ENCODE measurements at regions not wholly inside any gene's neighbourhood (a gene's known extent, or its start where the extent isn't known, plus 50 kb on each side); places are given as distances from the start of the nearest gene placed in this dataset.

DNA sequence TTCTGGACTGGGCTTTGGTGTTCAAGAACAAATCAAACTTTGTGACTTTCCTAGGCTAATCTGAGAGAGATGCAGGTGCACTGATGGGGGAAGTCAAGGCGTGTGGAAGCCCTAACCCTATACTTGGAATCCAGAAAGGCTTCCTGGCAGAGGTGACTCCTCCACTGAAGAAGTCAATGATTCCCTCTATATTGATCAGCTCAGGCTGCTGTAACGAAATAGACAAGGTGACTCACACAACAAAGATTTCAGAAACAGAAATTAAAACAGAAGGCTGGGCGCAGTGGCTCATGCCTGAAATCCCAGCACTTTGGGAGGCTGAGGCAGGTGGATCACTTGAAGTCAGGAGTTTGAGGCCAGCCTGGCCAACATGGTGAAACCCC, 69.6 kb upstream of the GGTA1 start:
- no peak for DNase-seq

DNA sequence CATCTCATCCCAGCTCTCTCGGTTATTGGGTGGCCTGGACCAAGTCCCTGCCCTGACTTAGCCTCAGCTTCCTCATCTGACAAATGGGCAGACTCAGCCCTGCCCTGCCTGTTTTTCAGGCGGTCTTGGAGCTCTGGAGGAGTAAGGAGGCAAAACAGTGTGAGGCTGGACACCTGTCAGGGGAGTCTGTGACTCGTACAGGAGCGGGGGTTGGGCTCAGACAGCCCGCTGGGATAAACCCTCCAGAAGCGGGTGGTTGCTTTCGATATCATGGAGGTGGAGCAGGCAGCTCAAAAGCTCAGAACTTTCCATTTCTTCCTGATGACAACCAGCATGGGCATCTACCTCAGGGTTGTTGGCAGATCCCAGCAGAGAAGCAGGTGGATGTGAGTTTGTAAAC, 72.9 kb upstream of the GGTA1 start:
- no peak for DNase-seq

DNA sequence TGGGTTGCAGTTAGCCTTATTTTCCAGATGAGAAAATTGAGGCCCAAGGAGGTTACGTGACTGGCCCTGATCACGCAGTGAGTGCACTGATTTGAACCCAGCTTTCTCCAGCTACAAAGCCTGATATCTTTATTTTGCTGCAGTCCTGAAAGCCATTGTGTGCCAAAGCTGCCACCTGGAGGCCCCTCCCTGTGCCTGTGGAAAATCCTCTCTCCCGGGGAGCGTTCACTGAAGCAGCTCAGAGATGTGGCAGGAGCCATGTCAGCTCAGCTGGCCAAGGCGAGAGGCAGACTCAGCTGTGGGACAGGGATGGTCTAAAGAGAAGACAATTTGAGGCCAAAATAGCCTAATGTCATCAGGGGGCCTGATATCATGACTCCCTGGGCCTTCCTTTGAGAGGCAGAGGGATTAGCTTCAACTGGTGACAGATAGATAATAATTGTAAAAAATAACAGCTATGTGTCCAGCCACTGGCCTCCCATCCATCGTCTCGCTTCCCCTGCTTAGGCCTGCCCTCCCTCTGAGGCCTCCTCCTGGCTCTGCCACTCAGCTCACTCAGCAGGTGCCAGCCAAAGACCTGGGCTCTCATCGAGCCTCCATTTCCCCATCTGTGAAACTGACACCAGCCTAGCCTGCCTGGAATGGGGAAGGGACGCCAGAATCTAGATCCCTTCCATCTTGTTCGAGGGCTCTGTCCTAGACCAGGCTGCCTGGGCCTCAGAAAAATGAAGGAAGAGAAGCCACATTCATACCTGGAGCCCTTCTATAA, 74.3 kb upstream of the GGTA1 start:
- DNase-seq = no peak

DNA sequence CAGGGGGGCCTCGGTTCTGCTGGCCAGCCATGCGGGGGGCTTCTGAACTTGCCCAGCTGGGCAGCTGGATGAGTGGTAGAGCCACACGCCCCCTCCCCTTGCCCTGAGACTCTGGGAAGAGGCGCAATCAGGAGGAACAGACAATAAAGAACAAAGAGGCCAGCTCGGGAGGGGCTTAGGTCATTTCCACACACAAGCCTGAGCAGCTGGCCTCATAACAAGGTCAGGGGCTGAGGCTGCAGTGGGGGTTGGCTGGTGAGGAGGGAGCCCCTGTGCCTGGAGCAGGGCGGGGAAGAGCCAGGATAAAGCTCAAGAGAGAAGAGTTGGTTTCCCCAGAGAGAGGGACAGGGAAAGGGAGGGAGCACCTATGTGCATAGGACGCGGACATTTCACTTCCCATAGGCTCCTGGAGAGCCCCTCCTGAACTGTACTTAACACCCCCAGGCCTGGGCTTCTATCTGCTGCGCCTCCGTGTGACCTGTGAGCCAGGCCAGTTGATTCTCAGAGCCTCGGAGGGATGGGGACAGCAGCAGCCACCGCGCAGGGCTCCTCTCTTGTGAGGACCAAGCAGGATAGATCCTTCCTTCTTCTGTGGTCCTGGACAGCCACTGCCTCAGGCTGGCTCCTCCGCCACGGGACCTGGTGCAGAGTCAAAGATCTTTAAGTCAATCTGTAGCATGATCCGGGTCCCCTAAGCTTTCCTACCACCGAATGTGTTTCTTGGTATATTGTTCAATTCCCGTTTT, 75.3 kb upstream of the GGTA1 start:
- no peak for DNase-seq

DNA sequence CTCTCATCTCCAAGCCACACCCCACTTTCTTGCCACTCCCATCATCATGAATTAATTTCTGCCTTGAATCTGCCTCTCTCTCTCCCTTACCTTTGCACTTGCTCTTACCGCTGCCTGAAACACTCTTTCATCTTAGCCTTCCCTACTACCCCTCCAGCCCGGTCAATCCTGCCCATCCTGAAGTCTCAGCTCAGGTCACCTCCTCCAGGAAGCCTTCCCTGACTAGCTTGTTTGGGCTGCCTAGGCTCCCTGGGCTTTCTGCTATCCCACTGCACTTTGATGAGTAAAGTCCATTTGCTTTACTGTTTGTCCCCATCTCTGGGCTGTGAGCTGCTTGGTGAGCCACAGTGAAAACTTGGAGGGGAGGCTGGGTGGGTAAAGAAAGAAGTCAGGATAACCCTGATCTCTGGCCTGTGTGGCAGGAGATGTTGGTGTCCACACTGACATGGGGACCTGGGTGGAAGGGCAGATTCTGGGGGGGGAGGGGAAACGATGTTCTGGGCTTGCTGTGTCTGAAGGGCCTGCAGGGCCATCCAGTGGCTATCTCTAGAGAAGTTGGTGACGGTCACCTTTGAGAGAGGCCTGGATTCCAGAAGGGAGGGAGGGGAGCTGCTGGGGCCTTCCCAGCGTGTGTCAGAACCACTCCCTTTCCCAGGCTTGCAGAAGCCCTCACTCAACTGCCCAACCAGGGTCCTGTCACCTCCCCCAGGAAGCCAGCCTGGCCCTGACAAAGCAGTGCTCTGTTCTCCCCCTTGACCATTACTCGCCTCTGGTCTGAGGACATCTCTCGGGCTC, 75.0 kb upstream of the DAB2IP start:
- no peak for DNase-seq

DNA sequence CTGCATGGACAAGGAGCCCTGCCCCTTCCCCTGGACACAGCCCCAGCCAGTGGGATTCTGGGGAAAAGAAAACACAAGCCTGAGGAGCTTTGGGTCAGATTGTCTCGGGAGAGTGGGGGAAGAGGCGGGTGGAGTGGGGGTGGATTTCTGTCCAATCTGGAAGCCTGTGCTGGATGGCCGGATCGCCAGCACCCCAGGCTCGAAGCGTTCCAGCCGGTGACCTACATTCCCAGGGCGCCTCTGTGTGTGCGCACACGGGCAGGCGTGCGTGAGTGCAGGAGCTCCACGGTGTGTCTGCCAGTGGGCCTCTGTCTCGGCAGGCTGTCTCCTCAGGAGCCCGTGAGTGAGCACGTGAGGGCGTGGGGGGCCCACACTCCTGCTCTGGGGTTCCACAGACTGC, 74.3 kb upstream of the DAB2IP start:
- DNase-seq = no peak

DNA sequence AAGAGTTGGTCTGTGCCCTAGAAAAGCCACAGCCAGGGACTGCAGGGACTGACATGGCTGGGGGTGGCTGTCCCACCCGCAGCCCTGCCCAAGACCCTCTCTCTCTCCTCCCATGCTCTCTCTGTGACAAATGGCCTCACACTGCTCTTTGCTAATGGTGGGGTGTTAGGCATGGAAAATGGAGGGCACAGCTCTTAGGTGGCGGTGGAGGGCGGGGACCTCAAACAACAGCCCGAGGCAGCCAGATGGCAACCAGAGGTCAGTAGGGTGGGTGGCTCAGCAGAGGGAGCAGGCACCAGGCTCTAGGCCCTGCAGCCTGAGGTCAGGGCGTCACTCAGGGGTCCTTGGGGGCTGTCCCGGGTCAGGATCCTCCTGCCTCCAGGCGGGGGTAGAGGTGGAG, 73.9 kb upstream of the DAB2IP start:
- DNase-seq = no peak

DNA sequence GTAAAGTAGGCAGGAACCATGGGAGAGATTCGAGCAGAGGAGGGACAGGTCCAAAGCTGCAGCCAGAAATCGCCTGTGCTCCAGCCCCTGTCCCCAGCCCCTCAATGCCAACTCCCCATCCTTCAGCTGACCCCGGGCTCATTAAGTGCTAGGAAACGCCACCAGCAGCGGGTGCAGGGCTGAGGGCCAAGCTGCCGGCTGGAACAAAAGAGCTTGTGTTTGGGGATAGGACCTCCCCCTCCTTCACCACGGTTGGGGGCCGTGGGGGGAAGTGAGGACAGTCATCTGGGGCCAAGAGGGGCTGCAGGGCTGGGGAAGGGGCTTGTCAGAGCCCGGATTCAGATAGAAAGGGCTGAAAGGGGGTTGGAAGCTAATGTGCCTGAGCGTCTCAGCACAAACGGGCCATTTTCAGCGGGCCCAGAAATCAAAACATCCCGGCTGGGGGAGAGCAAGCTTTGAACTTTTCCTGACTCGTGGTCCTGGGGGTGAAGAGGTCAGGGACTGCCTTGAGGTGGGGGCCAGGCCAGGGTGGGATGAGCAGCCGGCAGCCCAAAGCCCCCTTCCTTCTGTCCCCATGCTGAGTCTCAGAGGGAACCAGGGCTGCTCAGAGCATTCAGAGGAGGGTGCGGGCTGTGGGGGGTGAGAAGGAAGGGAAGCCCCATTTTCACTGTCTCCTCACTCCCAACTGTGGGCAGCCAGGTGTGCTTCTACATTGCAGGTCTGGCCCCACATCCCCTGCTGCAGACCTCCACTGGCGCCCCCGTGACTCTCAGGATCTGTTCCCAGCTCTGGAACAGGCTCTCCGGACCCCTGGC, 69.4 kb upstream of the DAB2IP start:
- no peak for DNase-seq

DNA sequence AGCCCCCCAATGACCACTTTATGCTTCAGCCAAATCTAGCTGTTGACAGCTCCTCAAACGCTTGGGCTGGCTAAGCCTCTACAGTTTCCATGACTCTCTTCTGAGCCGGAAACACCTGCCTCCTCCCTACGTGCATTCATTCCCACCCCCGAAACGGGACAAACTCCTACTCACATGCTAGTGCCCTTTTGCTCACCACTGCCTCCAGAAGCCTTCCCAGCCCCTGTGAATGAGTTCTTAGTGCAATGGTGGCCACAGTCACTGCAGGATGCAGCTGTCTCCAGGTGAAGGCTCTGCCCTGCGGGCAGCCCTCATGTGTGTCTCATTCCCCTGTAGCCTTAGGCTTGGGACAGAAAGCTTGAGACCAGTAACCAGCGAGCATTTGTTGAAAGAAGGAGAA, 68.8 kb upstream of the DAB2IP start:
- DNase-seq = no peak

DNA sequence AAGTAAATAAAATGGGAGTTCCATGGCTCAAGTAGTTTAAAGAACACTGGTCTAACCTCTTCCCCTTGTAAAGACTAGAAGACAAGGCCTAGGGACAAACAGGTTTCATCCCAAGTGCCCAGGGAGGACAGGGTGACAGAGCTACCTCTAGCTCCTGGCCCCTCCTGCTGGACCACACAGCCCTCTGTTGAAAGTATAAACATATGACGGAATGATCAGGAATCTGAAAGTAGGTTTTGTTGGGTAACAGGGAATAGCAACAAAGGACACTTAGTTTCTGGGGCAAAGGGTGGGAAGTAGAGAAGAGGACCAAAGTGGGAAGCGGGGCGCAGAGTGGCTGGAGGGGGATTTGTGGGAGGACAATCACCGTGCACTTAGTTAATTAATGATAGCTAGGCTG, 67.0 kb upstream of the DAB2IP start:
- no peak for DNase-seq

DNA sequence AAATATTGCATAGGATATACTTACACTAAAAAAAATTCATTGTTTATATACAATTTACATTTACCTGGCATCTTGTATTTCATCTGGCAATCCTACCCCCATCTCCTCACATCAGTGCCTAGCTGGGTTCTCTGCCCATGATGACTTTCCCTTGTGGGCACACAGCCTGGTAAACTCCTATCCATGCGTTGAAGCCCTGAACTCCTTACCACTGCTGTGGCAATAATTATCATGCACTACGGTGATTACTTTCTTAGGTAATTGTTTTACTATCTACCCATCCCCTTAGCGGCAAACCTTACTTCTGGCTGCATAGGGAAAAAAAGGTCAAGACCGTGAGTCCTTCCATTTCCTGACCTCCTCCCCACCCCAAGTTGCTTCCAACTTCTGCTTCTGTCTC, 63.6 kb upstream of the DAB2IP start:
- no peak for DNase-seq

DNA sequence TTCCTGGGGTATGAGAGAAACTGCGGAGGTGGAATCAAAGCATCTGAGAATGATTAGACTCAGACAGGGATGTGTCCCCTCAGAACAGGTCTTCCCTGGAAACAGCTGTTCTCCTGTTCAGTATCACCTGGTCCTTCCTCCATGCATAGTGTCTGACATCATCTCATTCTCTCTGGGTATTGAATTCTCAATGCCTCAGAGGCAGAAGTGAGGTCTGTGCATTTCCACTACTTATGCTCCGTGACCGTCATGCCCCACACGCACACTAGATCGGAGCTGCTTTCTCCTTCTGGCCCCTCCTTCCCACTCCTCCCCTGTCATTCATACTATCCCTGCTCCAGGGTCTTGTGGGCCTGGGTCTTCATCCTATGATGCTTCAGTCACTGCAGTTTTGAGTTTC, 61.4 kb upstream of the DAB2IP start:
- no peak for DNase-seq

DNA sequence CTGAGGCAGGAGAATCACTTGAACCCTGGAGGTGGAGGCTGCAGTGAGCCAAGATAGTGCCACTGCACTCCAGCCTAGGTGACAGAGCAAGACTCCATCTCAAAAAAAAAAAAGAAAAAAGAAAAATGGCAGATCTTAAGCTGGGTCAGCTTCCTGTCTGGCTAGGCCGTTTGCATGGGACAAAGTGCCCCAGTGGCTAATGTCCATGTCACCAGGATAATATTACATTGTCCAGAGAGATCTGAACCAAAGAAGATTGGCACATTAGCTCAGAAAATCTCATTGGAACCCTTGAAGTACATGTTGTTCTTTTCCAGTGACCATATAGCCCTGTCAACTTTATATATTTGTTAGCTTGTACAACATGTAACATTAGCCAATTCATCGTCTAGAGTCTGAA, 59.2 kb upstream of the DAB2IP start:
- no peak for DNase-seq

DNA sequence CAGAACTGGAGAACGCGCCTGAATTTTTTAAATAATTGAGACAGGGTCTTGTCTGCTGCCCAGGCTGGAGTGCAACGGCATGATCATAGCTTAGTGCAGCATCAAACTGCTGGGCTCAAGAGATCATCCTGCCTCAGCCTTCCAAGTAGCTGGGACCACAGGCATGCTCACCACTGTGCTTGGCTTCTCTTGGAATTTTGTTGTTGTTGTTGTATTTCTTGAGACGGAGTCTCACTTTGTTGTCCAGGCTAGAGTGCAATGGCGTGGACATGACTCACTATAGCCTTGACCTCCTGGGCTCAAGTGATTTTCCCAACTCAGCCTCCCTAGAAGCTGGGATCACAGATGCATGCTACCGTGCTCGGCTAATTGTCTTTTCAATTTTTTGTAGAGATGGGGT, 58.4 kb upstream of the DAB2IP start:
- DNase-seq = no peak

DNA sequence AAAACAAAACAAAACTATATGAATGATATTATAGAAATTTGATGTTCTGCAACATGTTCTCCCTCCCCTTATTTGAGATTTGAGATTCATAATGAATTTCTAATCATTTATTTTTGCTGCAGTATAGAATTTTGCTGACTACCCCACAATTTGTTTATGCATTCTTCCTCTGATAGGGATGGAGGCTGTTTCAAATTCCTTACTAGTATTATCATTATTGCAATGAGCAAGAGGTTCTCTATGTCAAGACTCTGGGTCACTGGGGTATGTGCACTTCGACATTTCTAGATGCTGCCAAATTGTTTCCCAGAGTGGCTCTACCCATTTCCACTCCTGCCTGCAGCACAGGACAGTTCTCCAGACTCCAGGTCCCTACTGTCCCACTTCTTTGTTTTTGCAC, 54.9 kb upstream of the DAB2IP start:
- DNase-seq = no peak

DNA sequence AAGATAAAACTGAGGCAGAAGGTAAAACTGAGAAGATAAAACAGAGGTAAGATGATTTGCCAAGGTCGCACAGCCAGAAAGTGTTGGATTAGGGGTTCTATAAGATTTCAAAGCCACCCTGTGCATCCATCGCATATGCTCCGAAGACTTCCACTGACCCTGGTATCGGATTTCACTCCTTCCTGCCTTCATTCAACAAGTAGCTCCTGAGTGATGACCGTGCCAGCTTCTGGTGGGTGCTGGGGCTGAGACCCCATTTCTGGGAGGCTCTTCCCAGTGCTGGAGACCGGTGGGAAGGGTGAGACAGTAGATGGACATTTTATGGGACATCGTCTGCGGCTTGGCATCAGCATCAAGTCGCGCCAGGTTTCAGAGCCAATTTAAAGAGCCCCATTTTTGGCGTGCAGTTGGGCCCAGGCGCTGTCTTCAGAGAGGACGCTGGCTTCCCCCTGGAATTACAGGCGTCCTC, 53.7 kb upstream of the DAB2IP start:
- no peak for DNase-seq

DNA sequence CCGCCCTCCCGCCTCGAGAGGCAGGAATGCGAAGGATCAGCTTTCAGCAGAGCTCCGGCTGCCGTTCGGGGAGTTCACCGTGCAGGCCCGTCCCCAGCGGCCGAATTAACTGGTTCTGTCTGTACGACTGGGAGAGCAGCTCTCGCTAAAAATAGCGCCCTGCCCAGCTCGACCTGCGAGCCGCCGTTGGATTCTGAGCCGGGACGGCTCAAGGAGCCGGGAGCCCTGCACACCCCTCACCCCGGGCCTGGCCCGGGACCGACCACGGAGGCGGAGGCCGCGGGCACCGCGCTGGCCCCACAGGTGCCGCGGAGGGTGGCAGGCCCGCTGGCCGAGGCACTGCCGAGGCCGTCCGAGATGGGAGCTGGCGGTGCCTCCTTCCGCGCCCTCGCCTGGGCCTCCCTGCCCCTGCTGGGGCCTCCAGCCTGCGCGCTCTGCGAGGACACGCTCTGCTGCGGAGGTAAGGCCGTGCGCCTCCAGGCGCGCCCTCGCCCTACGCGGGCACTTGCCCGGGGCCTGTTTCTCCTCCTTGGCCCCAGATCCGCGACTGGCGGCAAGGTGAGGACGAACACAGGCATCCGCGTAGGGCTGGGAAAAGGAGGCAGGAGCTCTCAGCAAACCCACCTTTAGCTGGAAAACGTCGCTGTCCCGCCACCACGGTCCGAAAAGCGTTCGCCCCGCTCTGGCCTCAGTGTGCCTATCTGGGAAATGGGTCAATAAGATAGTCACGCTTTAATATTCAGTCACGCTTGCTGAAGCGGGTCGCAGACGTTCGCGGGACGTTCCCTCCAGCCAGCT, 53.1 kb upstream of the DAB2IP start:
- DNase-seq = no peak

DNA sequence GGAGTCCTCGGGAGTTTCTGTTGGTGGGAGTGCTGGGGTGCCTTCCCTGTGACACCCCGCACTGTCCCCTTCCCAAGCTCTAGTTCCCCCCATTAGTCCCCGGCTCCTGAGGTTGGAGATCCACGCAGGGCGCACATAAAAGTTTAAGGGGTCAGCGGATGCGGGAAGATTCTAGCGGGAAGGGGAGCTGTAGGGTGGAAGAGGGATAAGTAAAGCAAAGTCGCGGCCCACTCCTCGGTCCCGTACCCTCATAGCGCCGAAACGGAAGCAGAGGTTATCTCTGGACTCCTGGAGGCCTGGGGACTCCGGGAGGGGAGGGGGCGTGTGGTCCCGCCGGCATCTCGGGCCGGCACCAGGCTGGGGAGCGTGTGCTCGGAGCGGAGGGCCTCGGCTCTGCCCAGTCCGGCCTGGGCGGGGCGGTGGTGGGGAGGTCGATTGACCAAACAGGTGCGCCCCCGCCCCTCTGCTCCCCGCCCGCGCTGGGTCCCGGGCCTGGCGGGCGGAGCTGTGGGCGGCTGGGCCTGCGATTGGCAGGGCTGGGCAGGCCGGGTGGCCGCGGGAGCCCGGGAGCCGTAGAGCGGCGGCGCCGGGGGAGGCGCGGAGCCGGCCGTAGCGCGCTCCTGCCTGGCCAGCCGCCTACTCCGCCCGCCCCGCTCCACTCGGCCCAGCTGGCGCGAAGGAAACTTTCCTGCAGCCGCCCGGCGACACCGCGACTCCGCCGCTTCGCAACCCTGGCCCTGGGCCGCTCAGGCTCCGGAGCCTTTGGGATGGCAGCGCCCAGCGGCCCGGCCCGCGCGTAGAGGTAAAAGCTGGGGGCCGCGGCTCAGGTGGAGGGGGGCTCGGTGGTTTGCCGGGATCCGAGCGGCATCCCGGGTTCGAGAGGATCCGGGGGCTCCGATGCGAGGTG, 52.2 kb upstream of the DAB2IP start:
- DNase-seq = no peak

DNA sequence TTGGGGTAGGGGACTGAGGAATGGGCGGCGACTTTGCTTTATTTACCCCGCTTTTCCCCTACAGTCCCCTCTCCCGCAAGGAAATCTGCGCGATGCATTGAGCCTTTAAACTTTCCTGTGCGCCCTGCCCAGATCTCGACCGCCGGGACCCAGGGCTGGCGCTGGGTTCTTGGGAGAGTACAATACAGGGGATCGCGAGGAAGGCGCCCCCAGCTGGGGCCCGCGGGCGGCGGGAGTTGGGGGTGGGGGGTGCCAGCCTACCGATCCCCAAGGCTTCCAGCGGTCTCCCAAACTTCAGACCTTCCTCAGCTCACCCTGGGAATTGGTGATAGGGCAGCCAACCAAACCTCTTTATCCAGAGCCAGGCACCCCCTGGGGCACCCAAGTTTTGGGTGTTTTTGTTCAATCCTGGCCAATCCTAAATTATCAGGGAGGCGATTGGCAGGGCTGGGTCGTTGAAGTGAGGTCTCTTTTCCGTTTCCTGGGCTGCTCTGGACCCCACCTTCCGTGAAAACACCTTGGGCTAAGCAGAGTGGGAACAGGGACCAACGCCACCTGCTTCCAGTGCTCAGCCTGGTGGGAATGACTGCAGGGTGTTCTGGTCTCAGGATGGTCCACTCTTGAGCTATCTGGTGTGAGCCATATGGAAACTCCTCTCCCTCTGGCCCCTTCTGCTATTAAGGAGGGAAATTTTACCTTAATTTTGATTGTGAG, 51.4 kb upstream of the DAB2IP start:
- DNase-seq = no peak

DNA sequence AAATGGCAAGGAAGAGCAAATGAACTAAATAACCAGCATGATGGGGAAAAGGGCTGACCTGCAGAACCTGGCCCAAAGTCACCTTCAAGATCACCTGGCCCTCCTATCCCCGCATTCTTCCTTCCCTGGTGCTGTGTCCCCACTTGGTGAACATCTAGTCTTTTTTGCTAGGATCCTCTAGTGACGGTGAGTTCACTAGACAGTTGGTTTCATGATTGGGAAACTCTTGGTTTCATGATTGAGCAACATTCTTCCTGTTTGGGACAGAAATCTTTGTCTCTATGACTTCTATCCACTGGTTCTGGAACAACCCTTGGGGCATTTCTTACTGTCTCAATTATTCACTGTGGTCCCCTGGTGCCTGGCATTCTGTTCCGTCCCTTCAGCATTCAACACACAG, 50.2 kb upstream of the DAB2IP start:
- no peak for DNase-seq
